ENCODE measurements at regions not wholly inside any gene's neighbourhood (a gene's known extent, or its start where the extent isn't known, plus 50 kb on each side); places are given as distances from the start of the nearest gene placed in this dataset.

DNA sequence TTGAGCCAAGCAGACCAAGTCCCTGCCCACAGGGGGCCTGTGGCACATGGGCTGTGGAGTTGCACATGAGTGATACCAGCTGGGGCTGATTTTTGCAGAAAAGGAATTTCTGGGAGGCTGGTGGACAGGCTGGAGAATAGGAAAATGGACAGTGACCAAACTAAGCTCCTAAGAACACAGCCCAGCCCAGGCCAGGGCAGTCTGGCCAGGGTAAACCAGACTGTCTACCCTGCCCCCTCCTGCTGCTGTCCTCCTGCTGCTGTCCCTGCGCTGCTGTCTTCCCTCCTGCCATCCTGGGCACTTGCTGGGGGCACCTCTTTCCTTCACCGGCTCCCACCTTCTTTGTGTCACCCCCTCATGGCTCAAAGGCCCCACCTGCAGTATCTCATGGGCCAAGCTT, 219.2 kb downstream of the ZIC5 start:
- no peak for ATAC-seq (ENCODE audit: low FRiP score)
- TF ChIP-seq, protein P1, sequence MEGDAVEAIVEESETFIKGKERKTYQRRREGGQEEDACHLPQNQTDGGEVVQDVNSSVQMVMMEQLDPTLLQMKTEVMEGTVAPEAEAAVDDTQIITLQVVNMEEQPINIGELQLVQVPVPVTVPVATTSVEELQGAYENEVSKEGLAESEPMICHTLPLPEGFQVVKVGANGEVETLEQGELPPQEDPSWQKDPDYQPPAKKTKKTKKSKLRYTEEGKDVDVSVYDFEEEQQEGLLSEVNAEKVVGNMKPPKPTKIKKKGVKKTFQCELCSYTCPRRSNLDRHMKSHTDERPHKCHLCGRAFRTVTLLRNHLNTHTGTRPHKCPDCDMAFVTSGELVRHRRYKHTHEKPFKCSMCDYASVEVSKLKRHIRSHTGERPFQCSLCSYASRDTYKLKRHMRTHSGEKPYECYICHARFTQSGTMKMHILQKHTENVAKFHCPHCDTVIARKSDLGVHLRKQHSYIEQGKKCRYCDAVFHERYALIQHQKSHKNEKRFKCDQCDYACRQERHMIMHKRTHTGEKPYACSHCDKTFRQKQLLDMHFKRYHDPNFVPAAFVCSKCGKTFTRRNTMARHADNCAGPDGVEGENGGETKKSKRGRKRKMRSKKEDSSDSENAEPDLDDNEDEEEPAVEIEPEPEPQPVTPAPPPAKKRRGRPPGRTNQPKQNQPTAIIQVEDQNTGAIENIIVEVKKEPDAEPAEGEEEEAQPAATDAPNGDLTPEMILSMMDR (IDR thresholded peaks at IDR 0.05): no peak
- no peak for DNase-seq (ENCODE audit: low spot score)

DNA sequence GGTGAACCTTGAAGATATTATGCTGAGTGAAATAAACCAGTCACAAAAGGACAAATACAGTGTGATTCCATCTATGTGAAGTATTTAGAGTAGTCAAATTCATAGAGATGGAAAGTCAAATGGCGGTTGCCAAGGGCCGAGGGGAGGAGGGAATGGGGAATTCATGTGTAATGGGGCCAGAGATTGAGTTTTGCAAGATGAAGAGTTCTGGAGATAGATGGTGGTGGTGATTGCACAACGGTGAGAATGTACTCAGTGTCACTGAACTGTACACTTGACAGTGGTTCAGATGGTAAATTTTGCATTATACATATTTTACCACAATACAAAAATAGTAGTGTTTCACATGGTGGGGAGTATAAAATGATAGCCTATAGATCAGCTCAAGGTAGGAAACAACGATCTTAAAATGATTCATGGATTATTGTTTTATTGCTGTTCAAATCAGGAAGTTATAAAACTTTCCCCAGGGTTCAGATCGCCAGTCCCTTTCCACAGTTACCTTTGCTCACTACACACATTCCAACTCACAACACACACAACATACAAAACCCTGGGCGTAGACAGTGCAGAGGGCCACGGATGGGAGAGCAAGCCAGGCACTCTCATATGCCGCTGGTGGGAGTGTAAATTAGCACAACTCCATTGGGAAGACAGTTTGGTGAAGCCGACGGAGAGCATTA, 219.9 kb downstream of the ZIC5 start:
- TF ChIP-seq, protein P1 (IDR thresholded peaks at IDR 0.05): no peak
- no peak for ATAC-seq (ENCODE audit: low FRiP score)
- no peak for DNase-seq (ENCODE audit: low spot score)

DNA sequence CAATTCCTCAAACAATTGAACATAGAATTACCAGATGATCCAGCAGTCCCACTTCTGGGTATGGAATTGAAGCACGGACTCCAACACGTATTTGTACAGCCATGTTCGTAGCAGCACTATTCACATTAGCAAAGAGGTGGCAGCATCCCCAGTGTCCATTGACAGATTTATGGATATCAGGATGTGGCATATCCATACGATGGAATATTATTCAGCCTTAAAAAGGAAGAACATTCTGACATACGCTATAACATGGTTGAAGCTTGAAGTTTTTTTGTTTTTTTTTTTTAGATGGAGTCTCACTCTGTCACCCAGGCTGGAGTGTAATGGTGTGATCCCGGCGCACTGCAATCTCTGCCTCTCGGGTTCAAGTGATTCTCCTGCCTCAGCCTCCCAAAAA, 220.6 kb downstream of the ZIC5 start:
- TF ChIP-seq, protein P1 (IDR thresholded peaks at IDR 0.05): no peak
- no peak for DNase-seq (ENCODE audit: low spot score)
- no peak for ATAC-seq (ENCODE audit: low FRiP score)

DNA sequence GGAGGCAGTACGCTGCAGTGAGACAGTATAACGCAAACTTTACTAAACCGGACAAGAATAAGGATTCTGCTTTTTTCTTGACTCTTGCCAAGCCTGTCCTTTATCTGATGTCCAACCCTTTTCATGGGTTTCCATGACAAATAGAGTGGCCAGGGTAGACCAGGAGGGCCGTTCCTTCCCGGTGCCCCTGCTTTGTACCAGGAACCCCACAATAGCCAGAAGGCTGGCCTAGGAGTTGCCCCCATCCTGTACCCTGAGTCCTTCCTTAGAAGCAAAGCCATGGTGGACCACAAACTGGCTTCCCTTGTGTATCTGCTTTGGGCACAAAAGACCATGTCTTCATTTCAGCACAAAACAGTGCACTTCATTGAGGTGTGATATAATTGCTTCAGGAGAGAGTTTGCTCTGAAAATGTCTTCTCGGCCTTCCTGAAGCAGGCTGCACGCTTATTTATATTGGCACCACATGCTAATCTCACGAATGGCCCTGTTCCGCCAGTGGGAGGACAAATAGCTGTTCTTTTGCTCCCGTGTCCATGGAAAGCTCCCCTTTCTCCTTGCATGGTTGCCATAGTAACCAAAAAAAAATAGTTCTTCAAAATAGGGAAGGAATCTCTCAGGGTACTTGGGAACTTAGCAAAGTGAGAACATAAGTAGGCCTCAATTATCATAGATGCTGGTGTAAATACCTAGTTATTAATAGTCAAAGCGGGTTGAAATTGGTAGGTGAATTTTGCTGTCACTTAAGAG, 222.1 kb downstream of the ZIC5 start:
- TF ChIP-seq, protein P1 (IDR thresholded peaks at IDR 0.05): no peak
- no peak for ATAC-seq (ENCODE audit: low FRiP score)

DNA sequence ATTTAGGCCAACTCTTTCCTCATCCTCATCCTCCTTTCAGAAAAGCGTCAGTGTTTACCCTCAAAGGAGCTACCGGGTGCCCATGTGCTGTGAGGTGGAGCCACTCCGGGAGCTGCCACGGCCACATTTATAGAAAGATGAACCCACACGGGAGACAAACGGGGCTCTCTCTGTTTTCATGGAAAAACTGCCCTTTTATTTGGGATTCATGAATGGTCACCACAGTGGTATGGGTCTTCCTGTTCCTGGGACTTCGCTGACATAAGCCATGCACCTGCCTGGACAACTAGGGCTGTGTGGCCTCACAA, 224.2 kb downstream of the ZIC5 start:
- ATAC-seq (ENCODE audit: low FRiP score): no peak
- TF ChIP-seq, protein P1 (IDR thresholded peaks at IDR 0.05): no peak
- DNase-seq (ENCODE audit: low spot score): no peak

More for the DNA sequence above, 222.1 kb downstream of the ZIC5 start:
- DNase-seq (ENCODE audit: low spot score): no peak

DNA sequence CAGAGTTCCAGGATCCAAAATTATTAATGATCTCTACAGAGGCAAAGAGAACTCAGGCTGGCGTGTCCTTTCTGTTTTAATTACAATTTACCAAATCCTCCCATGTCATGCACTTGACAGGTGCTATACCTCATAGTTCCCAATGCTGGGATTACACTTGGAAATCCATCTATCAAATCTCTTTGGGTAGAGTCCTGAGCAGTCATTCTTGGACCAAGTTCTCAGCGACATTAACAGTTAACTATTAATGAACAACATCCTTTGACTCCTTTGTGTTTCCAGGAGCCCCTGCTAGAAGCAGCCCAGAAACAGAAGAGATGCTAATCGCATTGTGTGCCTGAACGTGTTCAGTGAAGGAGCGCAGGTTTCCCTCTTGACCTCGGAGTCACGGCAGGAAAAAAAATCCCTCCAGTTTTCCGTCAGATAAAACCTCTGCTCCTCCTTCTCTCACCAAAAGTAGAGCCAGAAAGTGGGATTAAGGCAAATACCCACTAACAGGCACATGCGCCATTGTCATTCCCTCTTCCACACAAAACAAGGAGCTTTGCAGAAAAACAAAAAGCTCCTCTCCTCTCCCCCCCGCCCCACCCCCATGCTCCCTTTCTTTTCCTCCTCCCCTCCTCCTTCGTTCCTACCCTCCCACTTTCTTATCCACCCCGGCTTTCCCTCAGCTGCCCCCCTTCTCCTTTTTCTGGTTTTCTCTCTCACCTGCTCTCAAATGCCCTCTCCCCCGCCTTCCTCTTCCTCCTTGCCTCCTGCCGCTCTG, 224.7 kb downstream of the ZIC5 start:
- TF ChIP-seq, protein P1 (IDR thresholded peaks at IDR 0.05): no peak
- DNase-seq (ENCODE audit: low spot score): no peak
- no peak for ATAC-seq (ENCODE audit: low FRiP score)
